Activated CD4-positive, CD25-positive, alpha-beta regulatory T cell treated with anti-CD3 and anti-CD28 coated beads, Interleukin-2, amount 50 U/mL, for 24 hours (primary cell): ENCODE measurements at regions not wholly inside any gene's neighbourhood (a gene's known extent, or its start where the extent isn't known, plus 50 kb on each side); places are given as distances from the start of the nearest gene placed in this dataset.
"Not testable (repeated sequence)": the region's sequence is repeated elsewhere in the genome, so short reads cannot be mapped to it uniquely, and the experiment has no call there.

Experiments
- ATAC-seq, 2 donors: fragments of 150-1000 bp; cut with Tn5 transposase; one replicate each; pipeline ENCODE4 v1.10.0; 2021; ENCODE audit warnings: mild to moderate bottlenecking in 1 of 2, moderate library complexity in 1 of 2

GRCh38 chr11:115629456-115630015 lies 125.3 kb upstream of the CADM1 start:
- ATAC-seq, result no peak

DNA sequence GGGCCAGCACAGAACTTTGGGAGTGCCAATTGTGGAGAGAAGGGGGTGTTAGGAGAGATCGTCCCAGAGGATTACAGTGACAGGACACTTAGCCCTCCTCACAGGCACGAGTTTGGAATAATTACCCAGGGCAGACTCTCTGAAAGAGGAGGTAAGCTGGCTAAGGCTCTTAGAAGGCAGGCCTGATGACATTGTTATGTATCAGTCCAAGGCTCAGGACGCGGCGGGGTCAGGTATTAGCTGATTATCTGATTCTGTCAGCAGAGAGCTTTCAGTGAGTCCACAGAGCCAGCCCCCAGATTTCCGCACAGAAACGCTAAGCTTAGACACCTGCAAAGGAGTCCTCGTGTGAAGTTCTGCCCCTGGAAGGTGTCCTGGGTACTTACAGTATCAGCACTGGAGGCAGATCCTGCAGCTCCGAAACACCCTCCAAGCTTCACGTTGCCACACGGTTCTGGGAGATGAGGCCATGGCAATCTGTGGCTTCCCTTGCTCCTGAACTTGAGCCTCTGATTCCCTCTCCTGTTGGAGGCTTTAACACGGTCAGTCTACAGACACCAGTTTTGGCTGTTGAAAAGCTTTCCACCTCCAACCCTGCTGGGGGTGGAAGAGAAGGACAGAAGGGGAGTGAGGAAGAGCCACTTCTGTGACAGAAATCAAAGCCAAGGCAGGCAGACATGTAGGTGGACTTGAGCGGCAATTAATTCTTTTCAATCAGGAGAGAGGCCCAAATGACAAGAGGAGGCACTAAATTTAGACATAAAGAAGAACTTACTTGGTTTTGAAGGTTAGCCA lies 123.6 kb upstream of the CADM1 start:
- no peak for ATAC-seq

GRCh38 chr11:115627071-115627470 lies 122.9 kb upstream of the CADM1 start:
- no peak for ATAC-seq

DNA sequence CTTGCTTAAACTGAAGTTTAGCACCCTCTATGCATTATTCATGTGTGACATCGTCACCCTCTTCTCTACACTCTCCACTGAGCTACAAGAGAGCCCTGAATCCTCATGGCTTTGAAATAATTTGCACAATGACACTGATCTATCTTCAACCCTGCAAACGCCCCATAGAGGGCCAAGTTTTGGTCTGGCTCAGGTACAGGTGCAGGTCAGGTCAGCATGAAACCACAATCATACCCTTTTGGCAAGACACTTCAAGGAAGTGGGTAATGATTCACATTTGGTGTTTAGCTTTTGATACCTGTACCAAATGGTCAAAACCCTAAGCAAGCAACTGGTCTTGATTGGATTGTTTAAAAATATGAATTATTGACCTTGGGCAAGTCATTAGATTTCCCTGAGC lies 122.2 kb upstream of the CADM1 start:
- no peak for ATAC-seq

DNA sequence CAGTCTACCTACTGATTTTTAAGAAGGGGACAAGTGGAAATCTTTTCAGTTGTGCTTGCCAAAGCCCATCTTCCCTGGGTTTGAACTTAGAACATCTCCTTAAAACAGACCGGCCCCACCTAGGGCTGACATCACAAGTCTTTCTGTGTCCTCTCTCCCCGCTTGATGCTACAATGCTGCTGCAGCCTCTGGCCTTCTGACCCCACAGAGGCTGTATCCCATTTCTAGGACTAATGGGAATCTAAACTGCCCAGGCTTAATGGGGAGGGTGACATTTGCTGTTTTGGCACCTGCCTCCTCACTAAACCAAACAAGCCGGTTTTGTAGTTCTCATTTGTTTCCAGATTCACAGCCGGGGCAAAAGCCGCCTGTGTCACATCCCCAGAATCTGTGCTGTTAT lies 121.3 kb upstream of the CADM1 start:
- no peak for ATAC-seq

- no peak for ATAC-seq
These were observed 119.8 kb upstream of the CADM1 start for GRCh38 chr11:115624065-115624464.

DNA sequence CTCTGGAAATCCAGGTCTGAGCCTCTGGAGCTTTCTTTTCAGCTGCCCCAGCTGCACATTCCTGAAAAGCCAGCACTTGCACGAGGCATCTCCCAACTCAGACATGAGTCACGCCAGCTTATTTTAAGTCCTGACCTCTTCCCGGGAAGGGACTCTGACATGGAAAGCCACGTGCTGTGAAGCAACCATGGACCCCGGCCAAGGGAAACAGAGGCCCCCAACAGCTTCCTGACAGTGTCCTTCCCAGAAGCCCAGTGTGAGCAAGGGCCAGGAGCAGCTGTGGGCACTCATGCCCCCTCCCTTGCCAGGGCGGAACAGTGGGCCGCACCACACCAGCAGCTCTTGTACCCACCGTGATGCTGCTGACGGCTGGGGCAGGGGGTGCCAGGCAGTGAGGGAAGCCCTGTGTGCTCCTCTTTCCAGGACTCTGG lies 118.8 kb upstream of the CADM1 start:
- no peak for ATAC-seq

DNA sequence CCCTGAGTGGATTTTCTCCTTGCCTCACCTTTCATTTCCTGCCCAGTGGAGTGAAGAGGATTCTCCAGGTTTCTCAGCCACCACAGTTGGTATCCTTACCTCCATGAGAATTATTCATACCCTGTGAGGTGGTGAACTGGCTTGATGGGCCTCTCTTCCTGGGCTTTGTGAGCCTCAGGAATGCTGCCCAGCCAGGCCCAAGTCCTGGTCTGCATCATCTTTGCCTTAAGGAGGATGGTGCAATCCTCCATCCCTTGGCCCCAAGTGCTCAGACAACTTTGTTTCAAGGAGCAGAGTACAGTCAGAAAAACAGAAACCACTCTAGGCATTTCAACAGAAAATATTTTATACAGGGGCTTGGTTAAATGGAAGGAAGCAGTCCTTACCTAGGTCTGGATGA lies 114.2 kb upstream of the CADM1 start:
- ATAC-seq, result no peak

DNA sequence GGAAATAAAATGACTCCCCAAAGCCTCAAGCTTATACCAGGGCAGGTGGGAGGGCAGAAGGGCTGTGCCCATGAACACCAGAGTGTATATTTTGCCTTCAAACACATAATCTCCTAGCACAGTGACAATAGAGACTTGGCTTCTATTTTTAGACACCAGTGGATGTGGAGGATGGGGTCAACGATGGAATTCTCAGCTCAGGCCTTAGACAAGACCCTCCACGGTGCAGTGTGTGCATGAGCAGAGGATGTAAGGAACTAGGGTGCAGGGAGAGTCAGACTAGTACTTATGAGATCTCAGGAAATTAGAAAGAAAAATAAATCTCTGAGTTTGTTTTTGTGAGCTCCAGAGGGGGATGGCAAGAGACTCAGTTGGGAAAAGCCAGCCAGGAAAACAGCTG lies 113.6 kb upstream of the CADM1 start:
- no peak for ATAC-seq

- no peak for ATAC-seq
These were observed 112.8 kb upstream of the CADM1 start for GRCh38 chr11:115616971-115617370.

- ATAC-seq, result peak in 1 of 2 donors; percentile 38
These were observed 109.9 kb upstream of the CADM1 start for GRCh38 chr11:115613986-115614632.

DNA sequence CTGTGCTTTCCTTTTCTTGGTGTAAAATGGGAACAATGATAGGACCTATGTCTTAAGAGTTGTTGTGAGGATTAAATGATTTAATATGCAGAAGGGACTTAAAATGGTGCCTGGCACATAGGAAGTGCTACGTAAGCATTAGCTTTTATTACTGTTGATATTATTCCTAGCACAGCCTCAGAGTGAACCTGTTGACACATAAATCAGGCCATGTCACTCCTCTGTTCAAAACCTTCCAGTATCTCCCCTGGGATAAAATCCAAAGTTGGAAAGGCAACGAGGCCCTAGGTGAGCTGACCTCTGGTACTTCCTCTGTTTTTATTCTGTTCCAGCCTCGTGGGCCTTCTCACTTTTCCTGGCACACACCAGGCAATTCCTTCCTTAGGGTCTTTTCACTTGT lies 108.8 kb upstream of the CADM1 start:
- no peak for ATAC-seq

GRCh38 chr11:115612046-115612730 lies 108.0 kb upstream of the CADM1 start:
- no peak for ATAC-seq

- no peak for ATAC-seq
These were observed 107.1 kb upstream of the CADM1 start for GRCh38 chr11:115611343-115611742.

- no peak for ATAC-seq
These were observed 106.7 kb upstream of the CADM1 start for GRCh38 chr11:115610908-115611307.

DNA sequence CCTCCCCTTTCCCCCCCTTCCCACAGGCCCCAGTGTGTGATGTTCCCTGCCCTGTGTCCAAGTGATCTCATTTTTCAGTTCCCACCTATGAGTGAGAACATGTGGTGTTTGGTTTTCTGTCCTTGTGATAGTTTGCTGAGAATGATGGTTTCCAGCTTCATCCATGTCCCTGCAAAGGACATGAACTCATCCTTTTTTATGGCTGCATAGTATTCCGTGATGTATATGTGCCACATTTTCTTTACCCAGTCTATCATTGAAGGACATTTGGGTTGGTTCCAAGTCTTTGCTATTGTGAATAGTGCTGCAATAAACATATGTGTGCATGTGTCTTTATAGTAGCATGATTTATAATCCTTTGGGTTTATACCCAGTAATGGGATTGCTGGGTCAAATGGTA lies 106.0 kb upstream of the CADM1 start:
- ATAC-seq, result not testable (repeated sequence)

- ATAC-seq, result no peak
These were observed 104.8 kb upstream of the CADM1 start for GRCh38 chr11:115608976-115609375.

GRCh38 chr11:115607621-115608221 lies 103.5 kb upstream of the CADM1 start:
- no peak for ATAC-seq

GRCh38 chr11:115606498-115607220 lies 102.4 kb upstream of the CADM1 start:
- ATAC-seq, result no peak

- ATAC-seq, result no peak
These were observed 101.8 kb upstream of the CADM1 start for GRCh38 chr11:115605871-115606497.

DNA sequence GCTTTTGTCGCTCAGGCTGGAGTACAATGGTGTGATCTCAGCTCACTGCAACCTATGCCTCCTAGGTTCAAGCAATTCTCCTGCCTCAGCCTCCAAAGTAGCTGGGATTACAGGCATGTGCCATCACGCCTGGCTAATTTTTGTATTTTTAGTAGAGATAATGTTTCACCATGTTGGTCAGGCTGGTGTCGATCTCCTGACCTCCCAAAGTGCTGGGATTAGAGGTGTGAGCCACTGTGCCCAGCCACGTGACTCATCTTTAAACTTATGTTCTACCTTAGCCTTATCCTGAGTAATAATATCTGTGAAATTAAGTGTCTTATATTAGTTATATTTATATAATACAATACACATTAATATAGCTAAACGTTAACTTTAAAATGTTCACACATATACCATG lies 101.2 kb upstream of the CADM1 start:
- ATAC-seq, result not testable (repeated sequence)

- ATAC-seq, result no peak
These were observed 94.9 kb upstream of the CADM1 start for GRCh38 chr11:115599125-115599524.
